Karpas-422 (cell line): ENCODE measurements at regions not wholly inside any gene's neighbourhood (a gene's known extent, or its start where the extent isn't known, plus 50 kb on each side); places are given as distances from the start of the nearest gene placed in this dataset.
"Not testable (repeated sequence)": the region's sequence is repeated elsewhere in the genome, so short reads cannot be mapped to it uniquely, and the experiment has no call there.

Experiments
- DNase-seq: peaks from one replicate; pipeline ENCODE4 v3.0.0-alpha.2; 2015
- H2AFZ ChIP-seq: fragments of 200-600 bp; sonication (generic); 2 replicates; pipeline ENCODE4 v1.6.1; 2014; ENCODE audit warnings: antibody characterized with exemption, low read length, mixed read lengths
- H3K27ac ChIP-seq: fragments of 200-600 bp; sonication (generic); 2 replicates; pipeline ENCODE4 v1.5.1; 2014; ENCODE audit warnings: mild to moderate bottlenecking, low read length, moderate library complexity
- H3K27me3 ChIP-seq: fragments of 200-600 bp; sonication (generic); 2 replicates; pipeline ENCODE4 v1.6.1; 2014; ENCODE audit warnings: low read length, mixed read lengths
- H3K36me3 ChIP-seq: fragments of 200-600 bp; sonication (generic); 2 replicates; pipeline ENCODE4 v1.6.1; 2014; ENCODE audit warnings: low read length, mixed read lengths; ENCODE audit not compliant: insufficient read depth
- H3K4me1 ChIP-seq: fragments of 200-600 bp; sonication (generic); 2 replicates; pipeline ENCODE4 v1.6.1; 2014; ENCODE audit warnings: mild to moderate bottlenecking, low read length, mixed read lengths
- H3K4me2 ChIP-seq: fragments of 200-600 bp; sonication (generic); 2 replicates; pipeline ENCODE4 v1.6.1; 2014; ENCODE audit warnings: low read length, low read depth, mild to moderate bottlenecking; ENCODE audit not compliant: poor library complexity, severe bottlenecking
- H3K4me3 ChIP-seq: fragments of 200-600 bp; sonication (generic); 2 replicates; pipeline ENCODE4 v1.5.1; 2014; ENCODE audit warnings: mild to moderate bottlenecking, antibody characterized with exemption, low read length, mixed read lengths
- H3K79me2 ChIP-seq: fragments of 200-600 bp; sonication (generic); 2 replicates; pipeline ENCODE4 v1.6.1; 2014; ENCODE audit warnings: mild to moderate bottlenecking, low read length, mixed read lengths
- H3K9ac ChIP-seq: fragments of 200-600 bp; sonication (generic); 2 replicates; pipeline ENCODE4 v1.6.0; 2014; ENCODE audit warnings: low read length
- H3K9me2 ChIP-seq: fragments of 200-600 bp; sonication (generic), shearing (Covaris generic); replicated peaks from 2 replicates; pipeline ENCODE4 v1.6.0; 2014; ENCODE audit warnings: mild to moderate bottlenecking, low read length, moderate library complexity; ENCODE audit not compliant: insufficient read depth
- H3K9me3 ChIP-seq: fragments of 300-700, 200-600 bp; sonication (generic); 2 replicates; pipeline ENCODE4 v1.6.1; 2014; ENCODE audit warnings: low read length, mixed read lengths
- H4K20me1 ChIP-seq: fragments of 200-600 bp; sonication (generic); 2 replicates; pipeline ENCODE4 v1.6.1; 2014; ENCODE audit warnings: mild to moderate bottlenecking, antibody characterized with exemption, low read length, low read depth; ENCODE audit not compliant: insufficient read depth

DNA sequence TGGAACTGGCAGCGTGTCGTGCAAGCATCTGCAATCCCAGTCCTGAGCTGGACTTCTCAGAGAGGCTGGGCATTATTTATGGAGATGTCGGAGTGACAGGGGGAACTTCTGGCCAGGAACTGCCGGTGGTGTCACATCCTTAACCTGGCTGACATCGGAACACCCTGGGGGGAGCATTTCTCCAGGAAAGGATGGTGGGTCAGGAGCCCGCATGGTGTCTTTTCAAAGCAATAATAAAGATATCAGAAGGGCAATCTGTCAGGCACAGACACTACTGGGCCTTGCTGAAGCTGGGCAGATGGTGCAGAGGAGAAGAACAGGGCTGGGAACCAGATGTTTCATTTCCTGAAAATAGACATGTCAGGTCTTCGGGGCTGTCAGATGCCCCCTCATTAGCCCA is 133.5 kb downstream of the WNT7A start:
- no peaks in the 10 kb centered on the region for H3K36me3 ChIP-seq
- H2AFZ ChIP-seq = no peak overlapping the region
- H4K20me1 ChIP-seq = no peaks in the 10 kb centered on the region
- DNase-seq = no peak
- H3K9me2 ChIP-seq = no peaks in the 10 kb centered on the region
- no peak overlapping the region for H3K9ac ChIP-seq
- no peak overlapping the region for H3K27ac ChIP-seq
- H3K79me2 ChIP-seq = no peaks in the 10 kb centered on the region
- peaks cover 4% of the 10 kb centered on the region for H3K4me1 ChIP-seq
- H3K4me2 ChIP-seq = no peak overlapping the region
- H3K27me3 ChIP-seq = no peaks in the 10 kb centered on the region
- H3K4me3 ChIP-seq = no peak overlapping the region
- H3K9me3 ChIP-seq = peaks cover 7% of the 10 kb centered on the region; the same call in 1 of the 2 replicates

DNA sequence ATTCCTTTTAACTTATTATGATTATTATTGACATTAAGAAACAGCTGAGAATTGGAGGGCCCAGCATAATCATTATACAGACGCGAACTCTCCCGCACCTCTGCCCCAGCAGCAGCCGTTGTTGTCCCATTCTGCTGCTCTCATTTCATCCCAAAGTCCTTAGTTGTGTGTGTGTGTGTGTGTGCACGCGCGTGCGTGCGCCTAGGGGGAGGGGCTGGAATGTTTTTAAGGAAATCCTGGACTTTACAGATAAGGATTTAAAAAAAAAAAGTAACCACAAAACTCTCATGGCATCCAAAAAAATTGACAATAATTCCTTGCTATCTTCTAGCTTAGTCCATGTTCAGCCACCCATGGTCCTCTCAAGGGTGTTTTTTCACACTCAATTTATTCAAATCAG is 134.2 kb downstream of the WNT7A start:
- Histone ChIP-seq H3K79me2 (no peaks in the 10 kb centered on the region), H3K9me3 (peaks cover 7% of the 10 kb centered on the region; the same call in 1 of the 2 replicates), H3K9ac (no peak overlapping the region), H3K9me2 (no peaks in the 10 kb centered on the region), H3K4me2 (no peak overlapping the region), H2AFZ (no peak overlapping the region), H3K27ac (no peak overlapping the region), H3K4me1 (peaks cover 4% of the 10 kb centered on the region), H4K20me1 (no peaks in the 10 kb centered on the region), H3K27me3 (no peaks in the 10 kb centered on the region), H3K4me3 (no peak overlapping the region), H3K36me3 (no peaks in the 10 kb centered on the region)
- no peak for DNase-seq

DNA sequence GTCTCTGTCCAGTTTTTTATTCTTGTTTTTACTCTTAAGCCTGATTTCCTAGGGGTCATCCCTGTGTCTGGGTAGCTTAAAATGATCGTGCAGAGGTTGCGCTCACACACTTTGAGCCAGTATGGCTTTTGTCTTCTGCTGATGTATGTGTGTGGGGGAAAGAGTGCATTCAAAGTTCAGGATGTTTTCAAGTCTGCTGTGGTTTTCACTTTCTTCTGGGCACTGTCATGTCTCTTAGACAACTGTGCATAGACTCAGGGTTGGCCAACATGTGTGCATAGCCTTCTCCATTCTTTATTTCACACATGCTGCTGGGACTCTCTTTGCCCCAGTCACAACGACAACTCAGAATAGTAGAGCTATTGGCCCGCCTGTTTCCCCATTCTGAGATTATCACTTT is 139.1 kb downstream of the WNT7A start:
- Histone ChIP-seq H2AFZ (no peak overlapping the region), H3K4me1 (peaks cover 4% of the 10 kb centered on the region), H3K4me3 (no peak overlapping the region), H3K9ac (no peak overlapping the region), H3K27me3 (no peaks in the 10 kb centered on the region), H3K4me2 (no peak overlapping the region), H3K79me2 (no peaks in the 10 kb centered on the region), H3K9me2 (no peaks in the 10 kb centered on the region), H3K27ac (no peak overlapping the region), H4K20me1 (no peaks in the 10 kb centered on the region), H3K9me3 (peaks cover 7% of the 10 kb centered on the region; the same call in 1 of the 2 replicates), H3K36me3 (no peaks in the 10 kb centered on the region)
- no peak for DNase-seq

DNA sequence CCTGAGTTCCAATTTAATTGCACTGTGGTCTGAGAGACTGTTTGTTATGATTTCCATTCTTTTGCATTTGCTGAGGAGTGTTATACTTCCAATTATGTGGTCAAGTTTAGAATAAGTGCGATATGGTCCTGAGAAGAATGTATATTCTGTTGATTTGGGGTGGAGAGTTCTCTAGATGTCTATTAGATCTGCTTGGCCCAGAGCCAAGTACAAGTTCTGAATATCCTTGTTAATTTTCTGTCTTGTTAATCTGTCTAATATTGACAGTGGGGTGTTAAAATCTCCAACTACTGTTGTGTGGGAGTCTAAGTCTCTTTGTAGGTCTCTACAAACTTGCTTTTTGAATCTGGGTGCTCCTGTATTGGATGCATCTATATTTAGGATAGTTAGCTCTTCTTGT is 146.1 kb downstream of the WNT7A start:
- not testable (repeated sequence) for H4K20me1 ChIP-seq, H3K36me3 ChIP-seq, H2AFZ ChIP-seq, H3K4me1 ChIP-seq, H3K79me2 ChIP-seq, H3K9me3 ChIP-seq, H3K9me2 ChIP-seq, H3K27me3 ChIP-seq, H3K4me3 ChIP-seq, H3K27ac ChIP-seq, DNase-seq, H3K4me2 ChIP-seq, H3K9ac ChIP-seq

DNA sequence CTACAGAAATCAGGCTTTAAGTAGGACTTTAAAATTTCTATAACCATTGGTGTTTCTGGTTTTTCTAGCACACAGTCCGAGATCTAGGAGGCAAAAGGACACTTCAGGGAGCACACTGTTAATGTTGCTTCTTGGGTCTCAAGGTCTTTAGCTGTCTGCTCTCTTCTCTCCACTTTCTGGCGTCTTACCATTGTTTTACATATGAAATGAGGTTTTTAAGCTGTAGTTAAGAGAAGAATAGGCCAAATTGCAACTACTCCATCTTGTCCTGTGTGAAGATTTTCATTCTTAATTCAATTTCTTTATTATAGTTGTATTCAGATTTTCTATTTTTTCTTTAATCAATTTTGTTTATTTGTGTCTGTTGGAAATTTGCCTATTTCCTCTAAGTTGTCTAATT is 151.4 kb downstream of the WNT7A start:
- DNase-seq = no peak
- H3K36me3 ChIP-seq = no peaks in the 10 kb centered on the region
- H3K27ac ChIP-seq = no peak overlapping the region

DNA sequence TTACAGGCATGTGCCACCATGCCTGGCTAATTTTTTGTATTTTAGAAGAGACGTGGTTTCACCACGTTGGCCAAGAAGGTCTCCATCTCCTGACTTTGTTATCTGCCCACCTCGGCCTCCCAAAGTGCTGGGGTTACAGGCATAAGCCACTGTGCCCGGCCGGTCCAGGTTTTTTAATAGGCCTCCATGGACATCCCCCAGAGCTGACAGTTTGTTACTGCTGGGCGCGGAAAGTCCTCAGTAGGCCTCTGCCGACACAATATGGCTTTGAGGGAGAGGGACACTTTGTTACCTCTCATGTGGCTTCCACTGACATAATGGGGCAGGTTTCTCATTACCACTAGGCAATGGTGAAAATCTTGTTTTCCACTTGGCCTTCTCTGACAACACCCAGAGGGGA is 152.0 kb downstream of the WNT7A start:
- Histone ChIP-seq H3K9me3 (no peaks in the 10 kb centered on the region), H3K27me3 (no peaks in the 10 kb centered on the region), H3K9me2 (no peaks in the 10 kb centered on the region), H3K9ac (no peak overlapping the region), H3K4me3 (no peak overlapping the region), H3K79me2 (no peaks in the 10 kb centered on the region), H3K4me1 (no peaks in the 10 kb centered on the region), H3K36me3 (no peaks in the 10 kb centered on the region), H2AFZ (no peak overlapping the region), H3K27ac (no peak overlapping the region), H4K20me1 (no peaks in the 10 kb centered on the region), H3K4me2 (no peak overlapping the region)
- DNase-seq = no peak

More for the DNA sequence above, 151.4 kb downstream of the WNT7A start:
- H4K20me1 ChIP-seq = no peaks in the 10 kb centered on the region
- no peaks in the 10 kb centered on the region for H3K4me1 ChIP-seq
- H3K4me2 ChIP-seq = no peak overlapping the region
- H3K9ac ChIP-seq = no peak overlapping the region
- no peaks in the 10 kb centered on the region for H3K9me2 ChIP-seq
- no peak overlapping the region for H2AFZ ChIP-seq
- H3K9me3 ChIP-seq = no peaks in the 10 kb centered on the region
- no peak overlapping the region for H3K4me3 ChIP-seq
- no peaks in the 10 kb centered on the region for H3K79me2 ChIP-seq
- no peaks in the 10 kb centered on the region for H3K27me3 ChIP-seq

DNA sequence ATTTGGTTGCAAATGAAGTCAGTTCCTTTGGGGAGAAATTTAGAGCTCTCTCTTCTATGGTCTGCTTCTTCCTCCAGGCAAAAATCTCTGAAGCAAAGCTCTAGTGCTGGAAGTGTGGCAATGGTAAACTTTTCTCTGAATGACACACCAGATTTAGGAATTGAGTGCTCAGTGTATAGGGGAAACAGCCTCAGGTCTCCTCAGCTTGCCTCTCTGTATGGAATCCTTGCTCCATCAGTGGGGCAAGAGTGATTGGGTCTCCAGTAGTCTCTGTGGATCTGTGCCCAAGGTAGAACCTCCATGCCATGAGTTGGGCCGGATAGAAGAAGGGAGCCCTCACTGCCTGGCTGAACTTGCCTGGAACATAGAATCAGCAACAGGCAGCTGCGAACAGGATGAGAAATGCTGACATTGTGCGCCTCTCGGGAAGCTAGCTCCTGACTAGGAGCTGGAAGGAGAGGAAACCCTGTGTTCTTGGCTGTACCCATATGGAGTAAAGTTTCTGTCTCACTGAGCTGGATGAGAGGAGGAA is 156.1 kb downstream of the WNT7A start:
- DNase-seq = no peak
- Histone ChIP-seq H4K20me1 (no peaks in the 10 kb centered on the region), H3K4me2 (no peak overlapping the region), H3K9me2 (no peaks in the 10 kb centered on the region), H3K4me1 (no peaks in the 10 kb centered on the region), H3K79me2 (no peaks in the 10 kb centered on the region), H3K9ac (no peak overlapping the region), H2AFZ (no peak overlapping the region), H3K27ac (no peak overlapping the region), H3K36me3 (no peaks in the 10 kb centered on the region), H3K27me3 (no peaks in the 10 kb centered on the region), H3K4me3 (no peak overlapping the region), H3K9me3 (no peaks in the 10 kb centered on the region)

DNA sequence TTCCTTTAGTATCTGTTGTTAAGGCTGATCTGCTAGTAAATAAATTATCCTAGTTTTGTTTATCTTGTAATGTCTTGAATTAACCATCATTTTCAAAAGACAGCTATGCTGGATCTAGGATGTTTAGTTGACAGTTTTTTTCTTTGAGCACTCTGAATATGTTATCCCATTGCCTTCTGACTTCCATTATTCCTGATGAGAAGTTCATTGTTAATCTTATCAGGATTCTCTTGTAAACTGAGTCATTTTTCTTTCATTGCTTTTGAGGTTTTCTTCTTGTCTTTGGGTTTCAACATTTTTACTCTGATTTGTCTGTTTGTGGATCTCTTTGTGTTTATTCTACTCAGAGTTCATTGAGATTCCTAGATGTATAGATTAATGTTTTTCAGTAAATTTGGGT is 157.7 kb downstream of the WNT7A start:
- Histone ChIP-seq H3K9me2 (no peaks in the 10 kb centered on the region), H3K4me1 (no peaks in the 10 kb centered on the region), H3K79me2 (no peaks in the 10 kb centered on the region), H4K20me1 (no peaks in the 10 kb centered on the region), H2AFZ (no peak overlapping the region), H3K4me2 (no peak overlapping the region), H3K27ac (no peak overlapping the region), H3K9ac (no peak overlapping the region), H3K36me3 (no peaks in the 10 kb centered on the region), H3K4me3 (no peak overlapping the region), H3K9me3 (no peaks in the 10 kb centered on the region), H3K27me3 (no peaks in the 10 kb centered on the region)
- DNase-seq = no peak

DNA sequence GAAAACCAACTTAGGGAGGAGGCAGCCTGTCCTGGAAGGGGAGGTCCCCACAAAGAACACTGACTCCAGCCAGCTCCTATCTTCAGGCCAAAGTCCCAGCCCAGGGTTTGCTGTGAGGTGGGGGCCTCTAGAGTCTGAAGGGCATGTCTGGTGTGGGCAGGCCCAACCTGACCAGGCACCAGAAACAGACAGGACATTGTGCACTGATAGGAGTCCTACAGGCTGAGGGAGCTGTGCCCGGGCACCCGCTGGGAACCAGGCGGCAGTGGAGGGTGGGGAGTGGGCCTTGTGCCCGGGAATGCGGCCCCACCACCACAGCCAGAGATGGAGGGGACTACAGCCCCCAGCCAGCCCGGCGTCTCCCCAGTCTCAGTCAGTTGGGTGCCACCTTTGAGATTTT is 161.4 kb downstream of the WNT7A start:
- Histone ChIP-seq H3K36me3 (no peaks in the 10 kb centered on the region), H3K9ac (no peak overlapping the region), H3K27me3 (no peaks in the 10 kb centered on the region), H4K20me1 (no peaks in the 10 kb centered on the region), H3K4me2 (no peak overlapping the region), H3K4me1 (no peaks in the 10 kb centered on the region), H2AFZ (no peak overlapping the region), H3K9me2 (no peaks in the 10 kb centered on the region), H3K4me3 (no peak overlapping the region), H3K79me2 (no peaks in the 10 kb centered on the region), H3K27ac (no peak overlapping the region), H3K9me3 (no peaks in the 10 kb centered on the region)
- DNase-seq = no peak
